Lung (tissue), 11 donors: ENCODE measurements at regions not wholly inside any gene's neighbourhood (a gene's known extent, or its start where the extent isn't known, plus 50 kb on each side); places are given as distances from the start of the nearest gene placed in this dataset.

Experiments
- ATAC-seq: fragments of 200-7000 bp; cut with Tn5 transposase; one replicate; pipeline ENCODE4 v1.9.1; 2020; ENCODE audit warnings: moderate number of reproducible peaks; ENCODE audit not compliant: insufficient read depth, low FRiP score
- DNase-seq, 3 donors: peaks; one replicate each; pipeline ENCODE4 v3.0.0-alpha.2; 2013 to 2017
- H3K27ac ChIP-seq, 2 donors: one replicate each; pipeline ENCODE4 v1.5.1; 2013; ENCODE audit warnings: mild to moderate bottlenecking in 2 of 2, moderate library complexity in 2 of 2, control low read depth in 1 of 2, inconsistent platforms in 1 of 2, low read depth in 1 of 2, low read length in 1 of 2
- H3K27me3 ChIP-seq, 3 donors: one replicate each; pipeline ENCODE4 v1.5.1; 2013; ENCODE audit warnings: low read length in 2 of 3; ENCODE audit not compliant: control insufficient read depth in 3 of 3, insufficient read depth in 3 of 3
- H3K36me3 ChIP-seq, 4 donors: one replicate each; pipeline ENCODE4 v1.5.1; 2013; ENCODE audit warnings: low read length in 4 of 4, mild to moderate bottlenecking in 1 of 4, moderate library complexity in 1 of 4; ENCODE audit not compliant: control insufficient read depth in 4 of 4, insufficient read depth in 4 of 4
- H3K4me1 ChIP-seq, 5 donors: one replicate each; pipeline ENCODE4 v1.5.1; 2013; ENCODE audit warnings: low read length in 5 of 5, mild to moderate bottlenecking in 2 of 5, moderate library complexity in 1 of 5; ENCODE audit not compliant: control insufficient read depth in 5 of 5, insufficient read depth in 5 of 5
- H3K4me3 ChIP-seq: one replicate; pipeline ENCODE4 v1.5.1; 2013; ENCODE audit warnings: mild to moderate bottlenecking, control low read depth, moderate library complexity
- H3K9ac ChIP-seq, 2 donors: one replicate each; pipeline ENCODE4 v1.5.1; 2013; ENCODE audit warnings: low read length in 2 of 2, control low read depth in 1 of 2; ENCODE audit not compliant: insufficient read depth in 1 of 2
- H3K9me3 ChIP-seq, 4 donors: one replicate each; pipeline ENCODE4 v1.5.1; 2013; ENCODE audit warnings: low read length in 3 of 4, mild to moderate bottlenecking in 1 of 4, moderate library complexity in 1 of 4; ENCODE audit not compliant: control insufficient read depth in 4 of 4, insufficient read depth in 3 of 4
- CTCF ChIP-seq: IDR thresholded peaks from 2 replicates; pipeline ENCODE4 v1.5.1; 2012; ENCODE audit warnings: mild to moderate bottlenecking; ENCODE audit errors: control extremely low read depth, extremely low read depth
- WGBS, 2 donors: extraction: QIAGEN DNeasy Blood & Tissue Kit; methylation state at CpG; one replicate each; pipeline ENCODE4 v1.1.7; 2013; 5-methylcytosine and 5-hydroxymethylcytosine counted together
- donor health status: control.
- donor health status: control.
- donor health status: Bipolar disorder and iron deficiency.
- donor health status: healthy.
- donor health status: DM: yes; HTN: yes; CAD: no.

- DNase-seq: peak in 1 of 3 donors; percentile 48
- Histone ChIP-seq H3K9ac (no peak overlapping the region), H3K36me3 (no peaks in the 10 kb centered on the region), H3K27ac (peak overlapping the region in 1 of 2 donors; percentile 48), H3K4me1 (peaks cover 0 to 24% (median 10%) of the 10 kb centered on the region in 5 donors), H3K9me3 (peaks cover 0 to 6% (median 0%) of the 10 kb centered on the region in 4 donors), H3K27me3 (peaks cover 0 to 5% (median 4%) of the 10 kb centered on the region in 3 donors), H3K4me3 (no peak overlapping the region)
- ATAC-seq: no peak
- TF ChIP-seq CTCF: no peak
- 80 to 83% methylated on average over 24 of the region's 24 CpGs for WGBS, 2 donors
Observed at GRCh38 chr16:86387468-86388440, 122.6 kb upstream of the FOXF1 start.

DNA sequence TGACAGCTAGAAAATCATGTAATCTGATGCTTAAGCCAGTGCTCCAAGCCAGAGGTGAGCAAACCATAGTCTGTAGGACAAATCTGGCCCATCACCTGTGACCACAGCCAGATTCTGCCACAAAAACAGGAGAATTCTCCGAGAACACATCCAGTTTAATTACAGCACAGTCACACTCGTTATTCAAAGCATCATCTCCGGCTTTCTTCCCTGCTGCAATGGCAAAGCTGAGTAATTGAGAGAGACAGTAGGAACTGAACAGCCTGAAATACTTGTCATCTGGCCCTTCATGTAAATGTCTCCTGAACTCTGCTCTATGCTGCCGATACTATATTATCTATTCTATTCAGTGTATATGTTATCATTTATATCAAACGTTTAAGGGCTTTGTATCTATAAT is 121.4 kb upstream of the FOXF1 start:
- no peak overlapping the region for H3K9ac ChIP-seq
- H3K36me3 ChIP-seq: no peaks in the 10 kb centered on the region
- H3K27ac ChIP-seq: no peak overlapping the region
- H3K27me3 ChIP-seq: peaks cover 0 to 5% (median 0%) of the 10 kb centered on the region in 3 donors
- peaks cover 0 to 2% (median 0%) of the 10 kb centered on the region in 4 donors for H3K9me3 ChIP-seq
- DNase-seq (no peak), ATAC-seq (no peak)
- 66% methylated on average over 5 of the region's 5 CpGs for WGBS, 2 donors
- no peak for TF ChIP-seq CTCF
- no peak overlapping the region for H3K4me3 ChIP-seq
- H3K4me1 ChIP-seq: peaks cover 0 to 19% (median 10%) of the 10 kb centered on the region in 5 donors

GRCh38 chr16:86389566-86390328 is 120.6 kb upstream of the FOXF1 start:
- ATAC-seq: no peak
- H3K9me3 ChIP-seq: peaks cover 0 to 2% (median 0%) of the 10 kb centered on the region in 4 donors
- 48 to 59% methylated on average over 17 of the region's 17 CpGs for WGBS, 2 donors
- H3K9ac ChIP-seq: no peak overlapping the region
- H3K27ac ChIP-seq: no peak overlapping the region
- H3K4me1 ChIP-seq: peaks cover 0 to 15% (median 10%) of the 10 kb centered on the region in 5 donors
- H3K4me3 ChIP-seq: no peak overlapping the region
- TF ChIP-seq CTCF: no peak
- H3K27me3 ChIP-seq: peaks cover 0 to 5% (median 0%) of the 10 kb centered on the region in 3 donors
- H3K36me3 ChIP-seq: no peaks in the 10 kb centered on the region
- DNase-seq: peak; percentile 83 to 95 (median 91)
